Heart left ventricle (tissue), 13 donors: ENCODE measurements at regions not wholly inside any gene's neighbourhood (a gene's known extent, or its start where the extent isn't known, plus 50 kb on each side); places are given as distances from the start of the nearest gene placed in this dataset.

ENCODE experiments used
- CTCF ChIP-seq, 12 donors: fragments of 200-600 bp; sonication (generic) in 4 of 12; IDR thresholded peaks; one replicate each; pipeline versions ENCODE4 v1.5.0 to v1.8.0; 2018 to 2022; ENCODE audit warnings: antibody characterized with exemption in 12 of 12, mild to moderate bottlenecking in 5 of 12
- POLR2A ChIP-seq, 2 donors: fragments of 450-650 bp; IDR thresholded peaks; one replicate each; pipeline ENCODE4 v1.6.1; 2017; ENCODE audit warnings: antibody characterized with exemption in 2 of 2, mild to moderate bottlenecking in 2 of 2, moderate library complexity in 2 of 2
- donor health status: ischemic (EF 13 %, LVEDD 7.1; RV severe dilation, severe dysfunction).
- donor health status: DM: no; HTN: yes; CAD: no.
- donor health status: DM: no; HTN: no; CAD: no.
- donor health status: ischemic (EF 25% LVEDD 6.9; RV normal size, moderate dysfunction).
- donor health status: ischemic (EF 25% LVEDD 5.7; RV mildly dilated, moderate dysfunction).
- donor health status: ischemic (EF 35%, LVEDD 5.7; RV mildly dilated, moderate dysfunction).
- donor health status: nonischemic (EF 11% LVEDD 7.7; RV severe dilation, severe dysfunction).
- donor health status: DM: yes; HTN: yes; CAD: no.
- donor health status: PGD.
- donor health status: ischemic (EF 29% LVEDD 5.4; RV normal size, mild dysfunction).
- donor health status: nonischemic (EF 23%, LVEDD 6.1; RV moderate dilation, normal function).

GRCh38 chr18:75790796-75791195 lies 363.3 kb upstream of the SMIM21 start:
- TF ChIP-seq CTCF (IDR thresholded peaks at IDR 0.05): no peak
- TF ChIP-seq POLR2A (IDR thresholded peaks at IDR 0.05): no peak
